ENCODE measurements at regions not wholly inside any gene's neighbourhood (a gene's known extent, or its start where the extent isn't known, plus 50 kb on each side); places are given as distances from the start of the nearest gene placed in this dataset.

- Histone ChIP-seq H3K4me3 (ENCODE audit: low read length) (no peak overlapping the region), H3F3A (ENCODE audit: insufficient read depth, low read length) (no peaks in the 10 kb centered on the region), H3K27me3 (replicated peaks; ENCODE audit: insufficient read depth, low read length) (no peaks in the 10 kb centered on the region), H3K79me2 (ENCODE audit: low read length) (no peaks in the 10 kb centered on the region), H3K9me3 (replicated peaks; ENCODE audit: insufficient read depth, low read length) (no peaks in the 10 kb centered on the region), H2AFZ (ENCODE audit: low read length) (no peak overlapping the region), H3K9me2 (replicated peaks; ENCODE audit: insufficient read depth, low read length) (no peaks in the 10 kb centered on the region), H3K4me2 (ENCODE audit: low read depth, low read length) (no peak overlapping the region), H3K27ac (ENCODE audit: low read length) (no peak overlapping the region), H4K20me1 (ENCODE audit: insufficient read depth, low read length) (no peaks in the 10 kb centered on the region), H3K9ac (ENCODE audit: low read length) (no peak overlapping the region), H3K36me3 (replicated peaks; ENCODE audit: insufficient read depth, low read length) (no peaks in the 10 kb centered on the region), H3K4me1 (ENCODE audit: low read length) (no peaks in the 10 kb centered on the region)
- no peak for TF ChIP-seq EZH2phosphoT487 (IDR thresholded peaks at IDR 0.05; ENCODE audit: low read length)
- no peak for TF ChIP-seq EZH2 (optimal IDR thresholded peaks at IDR 0.05; ENCODE audit: low read depth, low read length)
- TF ChIP-seq CTCF (IDR thresholded peaks at IDR 0.05; ENCODE audit: low read length), result no peak
- no peak for DNase-seq
Measured at GRCh38 chr7:17181482-17181881, 117.0 kb upstream of the AHR start.

- Histone ChIP-seq H3K79me2 (ENCODE audit: low read length) (no peaks in the 10 kb centered on the region), H3K4me3 (ENCODE audit: low read length) (no peak overlapping the region), H3K9me2 (replicated peaks; ENCODE audit: insufficient read depth, low read length) (no peaks in the 10 kb centered on the region), H3K4me2 (ENCODE audit: low read depth, low read length) (no peak overlapping the region), H3F3A (ENCODE audit: insufficient read depth, low read length) (no peaks in the 10 kb centered on the region), H4K20me1 (ENCODE audit: insufficient read depth, low read length) (no peaks in the 10 kb centered on the region), H3K36me3 (replicated peaks; ENCODE audit: insufficient read depth, low read length) (no peaks in the 10 kb centered on the region), H2AFZ (ENCODE audit: low read length) (no peak overlapping the region), H3K27me3 (replicated peaks; ENCODE audit: insufficient read depth, low read length) (no peaks in the 10 kb centered on the region), H3K27ac (ENCODE audit: low read length) (no peak overlapping the region), H3K4me1 (ENCODE audit: low read length) (no peaks in the 10 kb centered on the region), H3K9ac (ENCODE audit: low read length) (no peak overlapping the region), H3K9me3 (replicated peaks; ENCODE audit: insufficient read depth, low read length) (no peaks in the 10 kb centered on the region)
- no peak for DNase-seq
- TF ChIP-seq EZH2phosphoT487 (IDR thresholded peaks at IDR 0.05; ENCODE audit: low read length), result no peak
- no peak for TF ChIP-seq EZH2 (optimal IDR thresholded peaks at IDR 0.05; ENCODE audit: low read depth, low read length)
- TF ChIP-seq CTCF (IDR thresholded peaks at IDR 0.05; ENCODE audit: low read length), result no peak
Measured at GRCh38 chr7:17183630-17184328, 114.7 kb upstream of the AHR start.

- Histone ChIP-seq H3K4me2 (ENCODE audit: low read depth, low read length) (no peak overlapping the region), H3K9me3 (replicated peaks; ENCODE audit: insufficient read depth, low read length) (no peaks in the 10 kb centered on the region), H3K79me2 (ENCODE audit: low read length) (no peaks in the 10 kb centered on the region), H3K36me3 (replicated peaks; ENCODE audit: insufficient read depth, low read length) (no peaks in the 10 kb centered on the region), H3K4me3 (ENCODE audit: low read length) (no peak overlapping the region), H3K4me1 (ENCODE audit: low read length) (no peaks in the 10 kb centered on the region), H3K9ac (ENCODE audit: low read length) (no peak overlapping the region), H3K27ac (ENCODE audit: low read length) (no peak overlapping the region), H3K27me3 (replicated peaks; ENCODE audit: insufficient read depth, low read length) (no peaks in the 10 kb centered on the region), H4K20me1 (ENCODE audit: insufficient read depth, low read length) (no peaks in the 10 kb centered on the region), H3F3A (ENCODE audit: insufficient read depth, low read length) (no peaks in the 10 kb centered on the region), H3K9me2 (replicated peaks; ENCODE audit: insufficient read depth, low read length) (no peaks in the 10 kb centered on the region), H2AFZ (ENCODE audit: low read length) (no peak overlapping the region)
- no peak for DNase-seq
- TF ChIP-seq EZH2phosphoT487 (IDR thresholded peaks at IDR 0.05; ENCODE audit: low read length), result no peak
- TF ChIP-seq EZH2 (optimal IDR thresholded peaks at IDR 0.05; ENCODE audit: low read depth, low read length), result no peak
- no peak for TF ChIP-seq CTCF (IDR thresholded peaks at IDR 0.05; ENCODE audit: low read length)
Measured at GRCh38 chr7:17184805-17185689, 113.4 kb upstream of the AHR start.

Measured in MM.1S (cell line).